ENCODE measurements at regions not wholly inside any gene's neighbourhood (a gene's known extent, or its start where the extent isn't known, plus 50 kb on each side); places are given as distances from the start of the nearest gene placed in this dataset.

- H3K27ac ChIP-seq: no peak overlapping the region
Observed at GRCh38 chr1:69122373-69122772, 445.3 kb upstream of the LRRC7 start.

GRCh38 chr1:69123486-69123885 is 444.2 kb upstream of the LRRC7 start:
- Histone ChIP-seq H3K27ac (no peak overlapping the region), H3K4me3 (no peak overlapping the region), H3K9me3 (peaks cover 0 to 8% (median 0%) of the 10 kb centered on the region in 8 donors), H3K36me3 (no peaks in the 10 kb centered on the region), H3K4me1 (no peaks in the 10 kb centered on the region), H3K27me3 (replicated peaks in 1 of 7) (no peaks in the 10 kb centered on the region)
- 92 to 100% (median 100%) methylated on average over 1 of the region's 1 CpG for WGBS, 5 donors
- TF ChIP-seq POLR2A (IDR thresholded peaks at IDR 0.05) (no peak), POLR2AphosphoS5 (IDR thresholded peaks at IDR 0.05) (no peak)
- intact Hi-C loops (cut with DNase I; ENCODE audit: low total_unique reads): no loop called here
- no peak for DNase-seq

More at GRCh38 chr1:69122373-69122772, 445.3 kb upstream of the LRRC7 start:
- no peaks in the 10 kb centered on the region for H3K4me1 ChIP-seq
- no peak overlapping the region for H3K4me3 ChIP-seq
- no peaks in the 10 kb centered on the region for H3K36me3 ChIP-seq
- 54 to 85% (median 77%) methylated on average over 2 of the region's 2 CpGs for WGBS, 5 donors
- intact Hi-C loops (cut with DNase I; ENCODE audit: low total_unique reads): no loop called here
- H3K9me3 ChIP-seq: peaks cover 0 to 8% (median 0%) of the 10 kb centered on the region in 8 donors
- no peak for TF ChIP-seq POLR2AphosphoS5 (IDR thresholded peaks at IDR 0.05)
- TF ChIP-seq POLR2A (IDR thresholded peaks at IDR 0.05): no peak
- no peak for TF ChIP-seq CTCF (IDR thresholded peaks at IDR 0.05 in 8 of 11, conservative IDR thresholded peaks at IDR 0.05 in 3 of 11)
- no peak for DNase-seq
- H3K27me3 ChIP-seq (replicated peaks in 1 of 7): no peaks in the 10 kb centered on the region

GRCh38 chr1:69126796-69127195 is 440.9 kb upstream of the LRRC7 start:
- intact Hi-C loops (cut with DNase I; ENCODE audit: low total_unique reads): no loop called here
- H3K9me3 ChIP-seq: no peaks in the 10 kb centered on the region
- 43 to 59% (median 50%) methylated on average over 1 of the region's 1 CpG for WGBS, 5 donors
- TF ChIP-seq POLR2AphosphoS5 (IDR thresholded peaks at IDR 0.05): no peak
- no peak for TF ChIP-seq CTCF (IDR thresholded peaks at IDR 0.05 in 8 of 11, conservative IDR thresholded peaks at IDR 0.05 in 3 of 11)
- TF ChIP-seq POLR2A (IDR thresholded peaks at IDR 0.05): no peak
- H3K4me1 ChIP-seq: no peaks in the 10 kb centered on the region
- DNase-seq: no peak
- no peak overlapping the region for H3K4me3 ChIP-seq
- no peaks in the 10 kb centered on the region for H3K36me3 ChIP-seq
- no peaks in the 10 kb centered on the region for H3K27me3 ChIP-seq (replicated peaks in 1 of 7)
- no peak overlapping the region for H3K27ac ChIP-seq

DNA sequence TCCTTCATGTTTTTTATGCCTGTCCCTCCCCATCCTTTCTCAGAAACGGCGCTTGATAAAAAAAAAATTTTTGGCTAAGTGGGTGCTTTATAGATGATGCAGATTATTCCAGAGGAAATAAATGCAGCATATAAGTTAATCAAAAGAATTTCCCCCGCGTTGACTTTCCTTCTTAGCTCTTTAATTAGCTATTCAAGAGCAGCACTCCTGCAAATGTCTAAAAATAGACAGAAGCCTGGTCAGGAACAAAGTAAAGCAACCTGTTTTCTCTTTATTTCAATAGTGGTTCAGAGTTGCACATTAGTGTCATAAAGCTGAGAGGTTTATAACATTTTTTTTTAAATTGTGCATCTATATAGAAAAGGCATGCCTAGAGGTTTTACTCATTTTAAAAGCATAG is 439.5 kb upstream of the LRRC7 start:
- no peak for DNase-seq
- no peaks in the 10 kb centered on the region for H3K9me3 ChIP-seq
- no peak overlapping the region for H3K27ac ChIP-seq
- no peaks in the 10 kb centered on the region for H3K27me3 ChIP-seq (replicated peaks in 1 of 7)
- no peaks in the 10 kb centered on the region for H3K4me1 ChIP-seq
- H3K36me3 ChIP-seq: no peaks in the 10 kb centered on the region
- intact Hi-C loops (cut with DNase I; ENCODE audit: low total_unique reads): no loop called here
- H3K4me3 ChIP-seq: no peak overlapping the region
- no peak for TF ChIP-seq POLR2AphosphoS5 (IDR thresholded peaks at IDR 0.05)
- no peak for TF ChIP-seq CTCF (IDR thresholded peaks at IDR 0.05 in 8 of 11, conservative IDR thresholded peaks at IDR 0.05 in 3 of 11)
- TF ChIP-seq POLR2A (IDR thresholded peaks at IDR 0.05): no peak
- WGBS, 5 donors: 74 to 83% (median 76%) methylated on average over 4 of the region's 4 CpGs

- intact Hi-C loops (cut with DNase I; ENCODE audit: low total_unique reads): no loop called here
- no peak overlapping the region for H3K4me3 ChIP-seq
- no peaks in the 10 kb centered on the region for H3K4me1 ChIP-seq
Observed at GRCh38 chr1:69129538-69129937, 438.2 kb upstream of the LRRC7 start.

More at GRCh38 chr1:69129538-69129937, 438.2 kb upstream of the LRRC7 start:
- 62 to 83% (median 76%) methylated on average over 4 of the region's 4 CpGs for WGBS, 5 donors
- Histone ChIP-seq H3K36me3 (no peaks in the 10 kb centered on the region), H3K27ac (no peak overlapping the region), H3K9me3 (no peaks in the 10 kb centered on the region), H3K27me3 (replicated peaks in 1 of 7) (no peaks in the 10 kb centered on the region)
- DNase-seq: no peak
- TF ChIP-seq POLR2A (IDR thresholded peaks at IDR 0.05) (no peak), POLR2AphosphoS5 (IDR thresholded peaks at IDR 0.05) (no peak), CTCF (IDR thresholded peaks at IDR 0.05 in 8 of 11, conservative IDR thresholded peaks at IDR 0.05 in 3 of 11) (no peak)
